IMR-90 (cell line): ENCODE measurements at regions not wholly inside any gene's neighbourhood (a gene's known extent, or its start where the extent isn't known, plus 50 kb on each side); places are given as distances from the start of the nearest gene placed in this dataset.

Experiments
- ATAC-seq: fragments of 200-7000 bp; cut with Tn5 transposase; 2 replicates; pipeline ENCODE4 v1.9.1; 2020; ENCODE audit warnings: low read depth, mild to moderate bottlenecking, moderate library complexity
- BruUV-seq: library from RNA; stranded (reverse); fragments of 400-500 nt; replicated peaks from 2 replicates; lab custom pipeline; 2021; lab: Mats Ljungman, UMichigan
- CTCF ChIA-PET: fragments of 300-600 bp; formaldehyde crosslinking; extraction: SDS; loops from one replicate; lab custom pipeline; 2021; ENCODE audit warnings: antibody characterized with exemption; lab: Yijun Ruan, JAX
- POLR2A ChIA-PET: fragments of 300-600 bp; sonication (Branson Sonifier 250); formaldehyde crosslinking; loops from one replicate; lab custom pipeline; 2022; ENCODE audit warnings: antibody characterized with exemption; ENCODE audit not compliant: unreplicated experiment; lab: Charles Lee
- DNase-seq: peaks from one replicate; pipeline ENCODE4 v3.0.0; 2013
- H2AFZ ChIP-seq: replicated peaks from 2 replicates; pipeline ENCODE3; 2013; ENCODE audit warnings: low read length, mild to moderate bottlenecking; ENCODE audit not compliant: poor library complexity
- H2AK5ac ChIP-seq: 2 replicates; pipeline ENCODE4 v1.6.1; 2013; ENCODE audit warnings: low read depth, low read length, inconsistent platforms
- H2AK9ac ChIP-seq: replicated peaks from 2 replicates; pipeline ENCODE3; 2013; ENCODE audit warnings: mild to moderate bottlenecking, low read depth, low read length, moderate library complexity; ENCODE audit not compliant: poor library complexity
- H2BK120ac ChIP-seq: 2 replicates; pipeline ENCODE4 v1.6.1; 2013; ENCODE audit warnings: low read depth, low read length, inconsistent platforms
- H2BK15ac ChIP-seq: 3 replicates; pipeline ENCODE4 v1.6.1; 2013; ENCODE audit warnings: low read depth, low read length, inconsistent platforms
- H2BK20ac ChIP-seq: 2 replicates; pipeline ENCODE4 v1.6.1; 2013; ENCODE audit warnings: low read depth, mild to moderate bottlenecking, inconsistent platforms, low read length, moderate library complexity
- H2BK5ac ChIP-seq: 2 replicates; pipeline ENCODE4 v1.6.1; 2013; ENCODE audit warnings: mild to moderate bottlenecking, low read depth, low read length, inconsistent platforms; ENCODE audit not compliant: poor library complexity, severe bottlenecking
- H3K14ac ChIP-seq: replicated peaks from 2 replicates; pipeline ENCODE4 v1.6.1; 2013; ENCODE audit warnings: low read depth, low read length, inconsistent platforms
- H3K18ac ChIP-seq: 2 replicates; pipeline ENCODE4 v1.6.1; 2013; ENCODE audit warnings: low read depth, low read length, control low read depth
- H3K23ac ChIP-seq: 2 replicates; pipeline ENCODE4 v1.6.1; 2013; ENCODE audit warnings: low read depth, low read length, inconsistent platforms
- H3K27ac ChIP-seq: 2 replicates; pipeline ENCODE4 v1.5.1; 2013; ENCODE audit warnings: mild to moderate bottlenecking, control low read depth, low read length; ENCODE audit not compliant: insufficient read depth
- H3K27me3 ChIP-seq: 2 replicates; pipeline ENCODE4 v1.6.1; 2013; ENCODE audit warnings: low read length; ENCODE audit not compliant: control insufficient read depth, insufficient read depth
- H3K36me3 ChIP-seq: 2 replicates; pipeline ENCODE4 v1.6.1; 2013; ENCODE audit warnings: low read length, mixed read lengths; ENCODE audit not compliant: control insufficient read depth, insufficient read depth
- H3K4ac ChIP-seq: 2 replicates; pipeline ENCODE4 v1.6.1; 2013; ENCODE audit warnings: low read depth, low read length, inconsistent platforms
- H3K4me1 ChIP-seq: 2 replicates; pipeline ENCODE4 v1.6.1; 2013; ENCODE audit warnings: low read length, mixed read lengths; ENCODE audit not compliant: control insufficient read depth, insufficient read depth
- H3K4me2 ChIP-seq: 2 replicates; pipeline ENCODE4 v1.6.1; 2013; ENCODE audit warnings: low read depth, mild to moderate bottlenecking, control low read depth, low read length, moderate library complexity
- H3K4me3 ChIP-seq: 2 replicates; pipeline ENCODE4 v1.5.1; 2013; ENCODE audit warnings: low read depth, mild to moderate bottlenecking, control low read depth, low read length, moderate library complexity; ENCODE audit not compliant: insufficient read depth
- H3K56ac ChIP-seq: 2 replicates; pipeline ENCODE4 v1.6.1; 2013; ENCODE audit warnings: low read length, inconsistent platforms; ENCODE audit not compliant: insufficient read depth; ENCODE audit errors: extremely low read depth
- H3K79me1 ChIP-seq, 2 experiments: 2 replicates each; pipeline ENCODE4 v1.6.1; 2013; ENCODE audit warnings: low read length in 2 of 2, inconsistent platforms in 1 of 2, low read depth in 1 of 2
- H3K9ac ChIP-seq: 2 replicates; pipeline ENCODE4 v1.6.1; 2013; ENCODE audit warnings: low read depth, low read length, control low read depth
- H3K9me1 ChIP-seq: 2 replicates; pipeline ENCODE4 v1.6.1; 2013; ENCODE audit warnings: low read length, inconsistent platforms; ENCODE audit not compliant: insufficient read depth
- H3K9me3 ChIP-seq: 2 replicates; pipeline ENCODE4 v1.6.1; 2013; ENCODE audit warnings: low read length; ENCODE audit not compliant: control insufficient read depth, insufficient read depth
- H4K20me1 ChIP-seq: 2 replicates; pipeline ENCODE4 v1.6.1; 2013; ENCODE audit warnings: low read length, inconsistent platforms; ENCODE audit not compliant: insufficient read depth
- H4K5ac ChIP-seq: 2 replicates; pipeline ENCODE4 v1.6.1; 2013; ENCODE audit warnings: mild to moderate bottlenecking, low read depth, low read length, control low read depth
- H4K8ac ChIP-seq, 2 experiments: 2 replicates each; pipeline ENCODE4 v1.6.1; 2013; ENCODE audit warnings: low read depth in 2 of 2, low read length in 2 of 2, control low read depth in 1 of 2, inconsistent platforms in 1 of 2
- H4K91ac ChIP-seq: 2 replicates; pipeline ENCODE4 v1.6.1; 2013; ENCODE audit warnings: low read depth, low read length, inconsistent platforms; ENCODE audit not compliant: insufficient read depth
- BHLHE40 ChIP-seq: fragments of 150-350 bp; IDR thresholded peaks from 2 replicates; pipeline ENCODE4 v1.6.1; 2016; ENCODE audit warnings: mild to moderate bottlenecking, low read depth, low read length
- CEBPB ChIP-seq: IDR thresholded peaks from 2 replicates; pipeline ENCODE4 v1.6.1; 2012; ENCODE audit warnings: low read depth, low read length, improper control_type of control experiment
- CHD1 ChIP-seq: IDR thresholded peaks from 2 replicates; pipeline ENCODE4 v1.6.1; 2012; ENCODE audit warnings: low read depth, low read length, improper control_type of control experiment
- CTCF ChIP-seq: conservative IDR thresholded peaks from 2 replicates; pipeline ENCODE4 v1.5.1; 2012; ENCODE audit warnings: mild to moderate bottlenecking, low read depth, low read length, improper control_type of control experiment
- ELK1 ChIP-seq: fragments of 150-350 bp; IDR thresholded peaks from 2 replicates; pipeline ENCODE4 v1.6.1; 2016; ENCODE audit warnings: low read depth, mild to moderate bottlenecking, low read length, moderate library complexity, borderline replicate concordance
- FOS ChIP-seq: fragments of 150-350 bp; IDR thresholded peaks from 2 replicates; pipeline ENCODE4 v1.6.1; 2016; ENCODE audit warnings: low read depth, low read length
- MAFK ChIP-seq: IDR thresholded peaks from 2 replicates; pipeline ENCODE4 v1.6.1; 2012; ENCODE audit warnings: low read depth, low read length, improper control_type of control experiment
- MAZ ChIP-seq: IDR thresholded peaks from 2 replicates; pipeline ENCODE4 v1.6.1; 2012; ENCODE audit warnings: low read depth, mild to moderate bottlenecking, low read length, improper control_type of control experiment, moderate library complexity, borderline replicate concordance
- MXI1 ChIP-seq: IDR thresholded peaks from 2 replicates; pipeline ENCODE4 v1.6.1; 2012; ENCODE audit warnings: low read depth, mild to moderate bottlenecking, low read length, moderate library complexity, borderline replicate concordance
- NFE2L2 ChIP-seq: fragments of 150-350 bp; IDR thresholded peaks from 2 replicates; pipeline ENCODE4 v1.6.1; 2016; ENCODE audit warnings: low read depth, mild to moderate bottlenecking, low read length
- POLR2A ChIP-seq: IDR thresholded peaks from 2 replicates; pipeline ENCODE4 v1.6.1; 2012; ENCODE audit warnings: mild to moderate bottlenecking, low read depth, low read length
- RAD21 ChIP-seq: IDR thresholded peaks from 2 replicates; pipeline ENCODE4 v1.6.1; 2012; ENCODE audit warnings: low read length, improper control_type of control experiment
- RCOR1 ChIP-seq: IDR thresholded peaks from 2 replicates; pipeline ENCODE4 v1.6.1; 2012; ENCODE audit warnings: mild to moderate bottlenecking, low read length, improper control_type of control experiment; ENCODE audit not compliant: insufficient replicate concordance
- RFX5 ChIP-seq: IDR thresholded peaks from 2 replicates; pipeline ENCODE4 v1.8.0; 2012; ENCODE audit warnings: low read depth, mild to moderate bottlenecking, low read length, moderate library complexity
- SMC3 ChIP-seq: fragments of 150-350 bp; IDR thresholded peaks from 2 replicates; pipeline ENCODE4 v1.6.1; 2016; ENCODE audit warnings: low read depth, mild to moderate bottlenecking, antibody characterized with exemption, low read length, moderate library complexity
- USF2 ChIP-seq: fragments of 150-350 bp; IDR thresholded peaks from 2 replicates; pipeline ENCODE4 v1.6.1; 2017; ENCODE audit warnings: mild to moderate bottlenecking, antibody characterized with exemption, low read length, low read depth
- WGBS, 2 experiments: methylation state at CpG; one replicate each; pipeline versions ENCODE4 v1.1.5 to v1.1.7; 2013; ENCODE audit warnings: missing lambda C conversion rate in 2 of 2; ENCODE audit not compliant: insufficient read length in 1 of 2; ENCODE audit errors: extremely low coverage in 2 of 2; 5-methylcytosine and 5-hydroxymethylcytosine counted together
- dilution Hi-C: fragments of 300-500 bp; cut with HindIII; formaldehyde crosslinking; loops from one replicate; pipeline ENCODE4 v1.14.3; 2018; ENCODE audit warnings: low sequenced_read_pairs; ENCODE audit not compliant: unreplicated experiment
- in situ Hi-C: fragments of 300-500 bp; cut with MboI; formaldehyde crosslinking; loops from 3 replicates; pipeline ENCODE4 v1.14.3; 2019; ENCODE audit warnings: low sequenced_read_pairs, inconsistent platforms, mixed read lengths
- intact Hi-C: fragments of 100-400 bp; cut with micrococcal nuclease; formaldehyde crosslinking; loops from 2 replicates; pipeline ENCODE4 v1.10.0; 2022

- no peak overlapping the region for H3K27ac ChIP-seq
- no peaks in the 10 kb centered on the region for H3K36me3 ChIP-seq
- WGBS, 2 experiments, result 80% methylated on average over 1 of the region's 6 CpGs; no CpG with 5 or more reads in 1 of the 2 experiments
- peaks cover 4% of the 10 kb centered on the region; the same call in 1 of the 2 replicates for H3K27me3 ChIP-seq
- no peak for DNase-seq
- H2AK5ac ChIP-seq, result no peak overlapping the region
- in situ Hi-C loops, result no loop called here
- no peak overlapping the region for H3K4me2 ChIP-seq
- H3K18ac ChIP-seq, result no peak overlapping the region
- H3K9ac ChIP-seq, result no peak overlapping the region
- no peak for TF ChIP-seq NFE2L2
- no peak for TF ChIP-seq BHLHE40
- no peak for TF ChIP-seq CEBPB
- TF ChIP-seq RAD21, result no peak
- TF ChIP-seq SMC3, result no peak
- no peak for TF ChIP-seq MAZ
- TF ChIP-seq CTCF, result no peak
- TF ChIP-seq MXI1, result no peak
- TF ChIP-seq RFX5, result no peak
- no peak for TF ChIP-seq USF2
- TF ChIP-seq FOS, result no peak
- no peak for TF ChIP-seq RCOR1
- no peak for TF ChIP-seq MAFK
- TF ChIP-seq POLR2A, result no peak
- no peak for TF ChIP-seq CHD1
- no peak for TF ChIP-seq ELK1
- dilution Hi-C loops, result no loop called here
- no peak overlapping the region for H4K8ac ChIP-seq
- no peak overlapping the region for H3K4me3 ChIP-seq
- no peak overlapping the region for H3K14ac ChIP-seq
- no peak overlapping the region for H2AK9ac ChIP-seq
- no peak overlapping the region for H2BK20ac ChIP-seq
- H3K23ac ChIP-seq, result no peak overlapping the region
- BruUV-seq, result no TSS peak
- CTCF ChIA-PET, result no interaction called here
- no peak overlapping the region for H2AFZ ChIP-seq
- H4K91ac ChIP-seq, result no peak overlapping the region
- no peaks in the 10 kb centered on the region for H4K20me1 ChIP-seq
- no peaks in the 10 kb centered on the region for H3K9me1 ChIP-seq
- no peaks in the 10 kb centered on the region for H3K4me1 ChIP-seq
- no peaks in the 10 kb centered on the region for H3K9me3 ChIP-seq
- H2BK5ac ChIP-seq, result no peak overlapping the region
- H2BK120ac ChIP-seq, result no peak overlapping the region
- H3K56ac ChIP-seq, result no peak overlapping the region
- POLR2A ChIA-PET, result interaction anchor here (0.6 kb wide), 1 partner anchor 277 kb away, joined by 3 read pairs; no protein-coding TSS in a partner anchor
- no peak overlapping the region for H3K4ac ChIP-seq
- intact Hi-C loops, result no loop called here
- H4K5ac ChIP-seq, result no peak overlapping the region
- no peak overlapping the region for H2BK15ac ChIP-seq
- no peaks in the 10 kb centered on the region for H3K79me1 ChIP-seq
- ATAC-seq, result no peak
These were observed 65.5 kb upstream of the IGLL5 start for GRCh38 chr22:22822106-22822505.
